PC-3 (cell line): ENCODE measurements at regions not wholly inside any gene's neighbourhood (a gene's known extent, or its start where the extent isn't known, plus 50 kb on each side); places are given as distances from the start of the nearest gene placed in this dataset.

ENCODE experiments used
- EZH2 ChIP-seq: fragments of 300-600 bp; sonication (generic); IDR thresholded peaks from one replicate; pipeline ENCODE4 v1.6.1; 2017; ENCODE audit warnings: antibody characterized with exemption, mild to moderate bottlenecking, low read length; ENCODE audit not compliant: unreplicated experiment
- EZH2phosphoT487 ChIP-seq: fragments of 300-600 bp; sonication (generic); IDR thresholded peaks from 2 replicates; pipeline ENCODE4 v1.6.1; 2018; ENCODE audit warnings: mild to moderate bottlenecking, antibody characterized with exemption, low read length, borderline replicate concordance
- TF ChIP-seq, protein P1 (sequence below): fragments of 300-600 bp; sonication (generic); conservative IDR thresholded peaks from 2 replicates; pipeline ENCODE4 v1.5.1; 2017; ENCODE audit warnings: antibody characterized with exemption, low read depth, mild to moderate bottlenecking, low read length

DNA sequence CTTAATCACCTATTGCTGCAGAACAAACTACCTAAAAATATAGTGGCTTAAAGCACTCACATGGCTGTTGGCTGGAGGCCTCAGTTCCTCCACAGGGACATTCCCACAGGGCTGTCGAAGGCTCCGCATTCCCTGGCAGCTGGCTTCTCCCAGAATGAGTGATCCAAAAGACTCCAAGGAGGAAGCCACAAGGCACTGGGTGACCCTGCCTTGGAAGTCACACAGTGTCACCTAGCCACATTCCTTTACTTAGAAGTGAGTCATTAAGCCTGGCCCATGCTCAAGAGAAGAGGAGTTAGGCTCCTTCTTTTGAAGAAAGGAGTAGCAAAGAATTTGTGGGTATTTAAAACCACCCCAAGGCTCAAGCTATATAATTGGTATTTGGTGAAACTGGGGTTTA lies 63.9 kb upstream of the MAP1LC3B2 start:
- no peak for TF ChIP-seq EZH2
- TF ChIP-seq, protein P1, sequence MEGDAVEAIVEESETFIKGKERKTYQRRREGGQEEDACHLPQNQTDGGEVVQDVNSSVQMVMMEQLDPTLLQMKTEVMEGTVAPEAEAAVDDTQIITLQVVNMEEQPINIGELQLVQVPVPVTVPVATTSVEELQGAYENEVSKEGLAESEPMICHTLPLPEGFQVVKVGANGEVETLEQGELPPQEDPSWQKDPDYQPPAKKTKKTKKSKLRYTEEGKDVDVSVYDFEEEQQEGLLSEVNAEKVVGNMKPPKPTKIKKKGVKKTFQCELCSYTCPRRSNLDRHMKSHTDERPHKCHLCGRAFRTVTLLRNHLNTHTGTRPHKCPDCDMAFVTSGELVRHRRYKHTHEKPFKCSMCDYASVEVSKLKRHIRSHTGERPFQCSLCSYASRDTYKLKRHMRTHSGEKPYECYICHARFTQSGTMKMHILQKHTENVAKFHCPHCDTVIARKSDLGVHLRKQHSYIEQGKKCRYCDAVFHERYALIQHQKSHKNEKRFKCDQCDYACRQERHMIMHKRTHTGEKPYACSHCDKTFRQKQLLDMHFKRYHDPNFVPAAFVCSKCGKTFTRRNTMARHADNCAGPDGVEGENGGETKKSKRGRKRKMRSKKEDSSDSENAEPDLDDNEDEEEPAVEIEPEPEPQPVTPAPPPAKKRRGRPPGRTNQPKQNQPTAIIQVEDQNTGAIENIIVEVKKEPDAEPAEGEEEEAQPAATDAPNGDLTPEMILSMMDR = no peak
- TF ChIP-seq EZH2phosphoT487 = no peak
